ENCODE measurements at regions not wholly inside any gene's neighbourhood (a gene's known extent, or its start where the extent isn't known, plus 50 kb on each side); places are given as distances from the start of the nearest gene placed in this dataset.

DNA sequence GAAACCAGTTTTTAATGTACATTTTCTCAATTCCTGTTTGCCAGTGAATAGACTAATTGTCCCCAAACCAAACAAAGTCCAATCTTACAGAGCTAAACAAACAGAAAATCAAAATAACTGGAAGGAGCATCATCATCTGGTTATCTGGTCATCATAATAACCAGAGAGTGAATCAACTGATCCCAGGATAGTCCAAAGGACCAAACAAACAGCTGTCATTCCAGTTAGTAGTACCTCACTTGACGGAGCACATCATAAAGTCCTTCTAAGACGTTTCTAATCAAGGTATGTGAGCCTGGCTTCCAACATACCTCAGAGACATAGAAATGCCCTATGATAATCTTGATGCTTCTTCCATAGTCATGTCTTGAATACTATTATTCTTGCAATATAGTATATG, 240.5 kb downstream of the LTN1 start:
- Histone ChIP-seq H3K9me3 (ENCODE audit: low read depth) (no peaks in the 10 kb centered on the region), H3K27ac (peak overlapping the region; percentile 100), H3K4me1 (ENCODE audit: low read depth) (peaks cover 29% of the 10 kb centered on the region), H3K4me3 (no peak overlapping the region), H3K36me3 (no peaks in the 10 kb centered on the region), H3K27me3 (no peaks in the 10 kb centered on the region)
- no peak for DNase-seq (ENCODE audit: low read depth in 1 of 2, low spot score in 1 of 2)
- no peak for TF ChIP-seq CTCF (IDR thresholded peaks at IDR 0.05; ENCODE audit: low read depth, low read length)

DNA sequence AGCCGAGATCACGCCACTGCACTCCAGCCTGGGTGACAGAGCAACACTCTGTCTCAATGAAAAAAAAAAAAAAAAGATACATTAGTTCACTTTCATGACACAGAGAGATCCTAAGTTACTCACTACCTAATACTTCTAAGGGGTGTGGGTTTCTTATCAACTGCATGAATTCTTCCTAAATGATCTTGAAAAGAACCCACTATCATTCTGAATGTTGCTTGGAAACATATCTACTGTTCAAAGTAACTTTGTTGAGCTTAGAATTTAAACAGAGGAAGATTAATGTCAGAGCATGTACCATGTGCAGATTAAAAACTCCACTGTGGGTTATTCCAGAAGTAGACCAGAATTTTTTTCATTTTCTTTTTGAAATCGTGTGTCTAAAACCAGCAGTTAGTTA, 241.5 kb downstream of the LTN1 start:
- Histone ChIP-seq H3K36me3 (no peaks in the 10 kb centered on the region), H3K4me1 (ENCODE audit: low read depth) (peaks cover 32% of the 10 kb centered on the region), H3K27ac (peak overlapping the region; percentile 35), H3K9me3 (ENCODE audit: low read depth) (no peaks in the 10 kb centered on the region), H3K4me3 (no peak overlapping the region), H3K27me3 (no peaks in the 10 kb centered on the region)
- no peak for TF ChIP-seq CTCF (IDR thresholded peaks at IDR 0.05; ENCODE audit: low read depth, low read length)
- no peak for DNase-seq (ENCODE audit: low read depth in 1 of 2, low spot score in 1 of 2)

GRCh38 chr21:28750565-28750964, 242.1 kb downstream of the LTN1 start:
- TF ChIP-seq CTCF (IDR thresholded peaks at IDR 0.05; ENCODE audit: low read depth, low read length), result no peak
- Histone ChIP-seq H3K36me3 (no peaks in the 10 kb centered on the region), H3K4me3 (no peak overlapping the region), H3K4me1 (ENCODE audit: low read depth) (peaks cover 32% of the 10 kb centered on the region), H3K27ac (no peak overlapping the region), H3K9me3 (ENCODE audit: low read depth) (no peaks in the 10 kb centered on the region), H3K27me3 (no peaks in the 10 kb centered on the region)
- DNase-seq (ENCODE audit: low read depth in 1 of 2, low spot score in 1 of 2), result no peak

GRCh38 chr21:28749536-28749935, 243.1 kb downstream of the LTN1 start:
- Histone ChIP-seq H3K4me1 (ENCODE audit: low read depth) (peaks cover 26% of the 10 kb centered on the region), H3K4me3 (no peak overlapping the region), H3K27me3 (no peaks in the 10 kb centered on the region), H3K9me3 (ENCODE audit: low read depth) (no peaks in the 10 kb centered on the region), H3K27ac (peak overlapping the region; percentile 28), H3K36me3 (no peaks in the 10 kb centered on the region)
- no peak for TF ChIP-seq CTCF (IDR thresholded peaks at IDR 0.05; ENCODE audit: low read depth, low read length)
- no peak for DNase-seq (ENCODE audit: low read depth in 1 of 2, low spot score in 1 of 2)

GRCh38 chr21:28747464-28747863, 245.2 kb downstream of the LTN1 start:
- H3K4me3 ChIP-seq, result no peak overlapping the region
- no peaks in the 10 kb centered on the region for H3K27me3 ChIP-seq
- no peak for DNase-seq (ENCODE audit: low read depth in 1 of 2, low spot score in 1 of 2)
- H3K4me1 ChIP-seq (ENCODE audit: low read depth), result peaks cover 27% of the 10 kb centered on the region
- H3K27ac ChIP-seq, result no peak overlapping the region
- H3K36me3 ChIP-seq, result no peaks in the 10 kb centered on the region
- no peaks in the 10 kb centered on the region for H3K9me3 ChIP-seq (ENCODE audit: low read depth)
- no peak for TF ChIP-seq CTCF (IDR thresholded peaks at IDR 0.05; ENCODE audit: low read depth, low read length)

GRCh38 chr21:28746166-28746565, 246.5 kb downstream of the LTN1 start:
- H3K36me3 ChIP-seq, result no peaks in the 10 kb centered on the region
- H3K9me3 ChIP-seq (ENCODE audit: low read depth), result no peaks in the 10 kb centered on the region
- no peak for DNase-seq (ENCODE audit: low read depth in 1 of 2, low spot score in 1 of 2)
- H3K27me3 ChIP-seq, result no peaks in the 10 kb centered on the region
- peaks cover 27% of the 10 kb centered on the region for H3K4me1 ChIP-seq (ENCODE audit: low read depth)
- no peak overlapping the region for H3K4me3 ChIP-seq
- no peak overlapping the region for H3K27ac ChIP-seq
- no peak for TF ChIP-seq CTCF (IDR thresholded peaks at IDR 0.05; ENCODE audit: low read depth, low read length)
